Upper lobe of right lung (tissue), 1 donor: ENCODE measurements at regions not wholly inside any gene's neighbourhood (a gene's known extent, or its start where the extent isn't known, plus 50 kb on each side); places are given as distances from the start of the nearest gene placed in this dataset.

Source experiments
- ATAC-seq: fragments of 200-7000 bp; cut with Tn5 transposase; one replicate; pipeline ENCODE4 v1.9.1; 2020; ENCODE audit warnings: mild to moderate bottlenecking, moderate library complexity
- DNase-seq: peaks from one replicate; pipeline ENCODE4 v3.0.0-alpha.2; 2020
- H3K27ac ChIP-seq: fragments of 200-600 bp; one replicate; pipeline ENCODE4 v1.8.0; 2022
- H3K27me3 ChIP-seq: fragments of 200-600 bp; one replicate; pipeline ENCODE4 v1.8.0; 2022; ENCODE audit warnings: mild to moderate bottlenecking
- H3K36me3 ChIP-seq: fragments of 200-600 bp; one replicate; pipeline ENCODE4 v1.8.0; 2022
- H3K4me1 ChIP-seq: fragments of 200-600 bp; one replicate; pipeline ENCODE4 v1.8.0; 2022
- H3K4me3 ChIP-seq: fragments of 200-600 bp; one replicate; pipeline ENCODE4 v1.8.0; 2022; ENCODE audit warnings: mild to moderate bottlenecking
- H3K9me3 ChIP-seq: fragments of 200-600 bp; one replicate; pipeline ENCODE4 v1.8.0; 2022
- intact Hi-C: fragments of 100-400 bp; cut with DNase I; formaldehyde crosslinking; loops from one replicate; pipeline ENCODE4 v1.11.0; 2022
- TF ChIP-seq, protein P1 (sequence below): fragments of 200-600 bp; IDR thresholded peaks from one replicate; pipeline ENCODE4 v1.8.0; 2022; ENCODE audit warnings: antibody characterized with exemption
- donor health status: DM: no; HTN: yes; CAD: no; lungs with severe emphysema.

DNA sequence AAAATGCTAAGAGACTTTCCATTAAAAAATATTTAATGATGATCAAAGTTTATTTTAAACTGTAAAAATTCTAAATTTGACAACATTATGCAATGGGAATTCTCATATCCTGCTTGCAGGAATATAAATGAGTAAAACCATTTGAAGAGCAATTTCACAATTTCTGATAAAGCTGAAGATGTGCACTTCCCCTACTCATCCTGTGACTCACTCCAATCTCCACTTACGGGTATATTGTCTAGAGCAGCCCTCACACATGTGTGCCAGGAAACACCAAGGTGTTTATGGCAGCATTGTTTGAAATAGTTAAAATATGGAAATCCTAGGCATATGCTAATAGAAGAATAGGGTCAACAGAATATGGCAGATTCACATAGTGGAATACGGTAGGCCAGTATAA, 158.4 kb downstream of the PDHA2 start:
- no peaks in the 10 kb centered on the region for H3K4me1 ChIP-seq
- no peaks in the 10 kb centered on the region for H3K36me3 ChIP-seq
- no peak overlapping the region for H3K4me3 ChIP-seq
- ATAC-seq (no peak), DNase-seq (no peak)
- H3K27ac ChIP-seq: no peak overlapping the region
- intact Hi-C loops: no loop called here
- TF ChIP-seq, protein P1, sequence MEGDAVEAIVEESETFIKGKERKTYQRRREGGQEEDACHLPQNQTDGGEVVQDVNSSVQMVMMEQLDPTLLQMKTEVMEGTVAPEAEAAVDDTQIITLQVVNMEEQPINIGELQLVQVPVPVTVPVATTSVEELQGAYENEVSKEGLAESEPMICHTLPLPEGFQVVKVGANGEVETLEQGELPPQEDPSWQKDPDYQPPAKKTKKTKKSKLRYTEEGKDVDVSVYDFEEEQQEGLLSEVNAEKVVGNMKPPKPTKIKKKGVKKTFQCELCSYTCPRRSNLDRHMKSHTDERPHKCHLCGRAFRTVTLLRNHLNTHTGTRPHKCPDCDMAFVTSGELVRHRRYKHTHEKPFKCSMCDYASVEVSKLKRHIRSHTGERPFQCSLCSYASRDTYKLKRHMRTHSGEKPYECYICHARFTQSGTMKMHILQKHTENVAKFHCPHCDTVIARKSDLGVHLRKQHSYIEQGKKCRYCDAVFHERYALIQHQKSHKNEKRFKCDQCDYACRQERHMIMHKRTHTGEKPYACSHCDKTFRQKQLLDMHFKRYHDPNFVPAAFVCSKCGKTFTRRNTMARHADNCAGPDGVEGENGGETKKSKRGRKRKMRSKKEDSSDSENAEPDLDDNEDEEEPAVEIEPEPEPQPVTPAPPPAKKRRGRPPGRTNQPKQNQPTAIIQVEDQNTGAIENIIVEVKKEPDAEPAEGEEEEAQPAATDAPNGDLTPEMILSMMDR: no peak
- no peaks in the 10 kb centered on the region for H3K27me3 ChIP-seq
- H3K9me3 ChIP-seq: peaks cover 2% of the 10 kb centered on the region

DNA sequence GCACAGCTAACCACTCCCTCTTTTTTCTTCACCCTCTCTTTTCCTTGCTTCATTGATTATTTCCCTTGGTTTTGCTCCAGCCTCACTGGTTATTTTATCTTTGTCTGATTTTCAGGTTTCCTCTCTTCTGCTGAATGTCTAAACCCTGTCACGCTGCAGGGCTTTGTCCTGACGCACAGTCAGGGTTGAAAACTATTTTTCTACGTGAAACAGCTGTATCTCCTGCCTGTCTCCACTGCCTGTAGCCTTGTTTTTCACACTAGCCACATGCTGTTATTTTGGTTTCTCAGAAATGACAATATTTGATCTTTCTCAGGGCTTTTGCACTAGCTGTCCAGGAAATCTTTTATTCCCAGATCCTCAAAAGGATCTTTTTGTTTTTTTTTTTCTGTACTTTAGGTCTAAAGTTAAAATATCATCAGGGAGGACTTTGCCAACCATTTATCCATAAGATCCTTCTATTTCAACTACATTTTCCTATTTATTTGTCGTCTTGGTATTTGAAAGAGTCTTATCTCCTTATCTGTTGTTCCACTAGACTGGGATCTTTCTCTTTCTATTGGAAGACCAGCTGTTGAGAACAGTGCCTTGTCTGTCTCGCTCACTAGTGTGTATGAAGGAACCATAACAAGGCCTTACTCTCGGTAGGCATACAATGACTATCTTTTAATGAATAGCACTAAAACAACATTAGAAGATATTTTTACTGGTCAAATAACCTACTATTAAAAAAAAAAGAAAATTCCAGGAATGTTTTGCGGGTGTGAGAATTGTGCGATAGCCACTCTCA, 164.3 kb downstream of the PDHA2 start:
- Histone ChIP-seq H3K4me1 (no peaks in the 10 kb centered on the region), H3K36me3 (no peaks in the 10 kb centered on the region), H3K4me3 (no peak overlapping the region), H3K27me3 (no peaks in the 10 kb centered on the region), H3K9me3 (no peaks in the 10 kb centered on the region), H3K27ac (no peak overlapping the region)
- DNase-seq (no peak), ATAC-seq (no peak)
- intact Hi-C loops: no loop called here
- TF ChIP-seq, protein P1: no peak

DNA sequence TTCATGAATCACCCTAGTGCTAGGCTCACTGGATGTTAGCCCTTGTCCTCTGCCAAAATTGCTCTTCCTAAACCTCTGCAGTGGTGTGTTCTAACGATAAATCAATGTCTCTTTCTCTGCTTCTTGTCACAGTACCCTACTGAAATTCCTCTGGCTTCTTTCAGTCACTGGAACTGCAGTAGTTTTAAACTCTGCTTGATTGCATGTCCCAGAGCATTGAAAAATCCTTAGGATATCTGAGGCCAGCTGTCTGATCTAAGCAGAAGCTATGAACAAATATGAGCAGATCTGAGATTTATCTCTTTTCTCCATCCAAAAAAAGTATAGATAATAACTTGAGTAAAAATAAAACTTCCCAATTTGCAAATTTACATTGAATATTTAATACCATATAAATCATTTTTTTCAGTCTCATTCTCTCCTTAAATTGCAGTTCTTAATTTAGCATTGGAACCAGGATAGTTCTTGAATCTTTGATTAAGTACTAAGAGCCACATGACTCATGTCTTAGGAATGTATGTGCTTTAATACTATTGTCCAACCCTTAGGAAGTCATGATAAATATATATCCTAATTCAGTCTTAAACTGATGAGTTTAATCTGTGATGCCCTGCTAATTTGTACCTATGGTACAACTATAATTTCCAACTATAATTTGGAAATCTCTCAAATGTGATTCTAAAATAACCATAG, 169.7 kb downstream of the PDHA2 start:
- no peak overlapping the region for H3K27ac ChIP-seq
- H3K27me3 ChIP-seq: no peaks in the 10 kb centered on the region
- no peaks in the 10 kb centered on the region for H3K9me3 ChIP-seq
- no peak for ATAC-seq
- no peaks in the 10 kb centered on the region for H3K36me3 ChIP-seq
- TF ChIP-seq, protein P1: no peak
- H3K4me3 ChIP-seq: no peak overlapping the region
- intact Hi-C loops: no loop called here
- H3K4me1 ChIP-seq: no peaks in the 10 kb centered on the region
- DNase-seq: no peak

DNA sequence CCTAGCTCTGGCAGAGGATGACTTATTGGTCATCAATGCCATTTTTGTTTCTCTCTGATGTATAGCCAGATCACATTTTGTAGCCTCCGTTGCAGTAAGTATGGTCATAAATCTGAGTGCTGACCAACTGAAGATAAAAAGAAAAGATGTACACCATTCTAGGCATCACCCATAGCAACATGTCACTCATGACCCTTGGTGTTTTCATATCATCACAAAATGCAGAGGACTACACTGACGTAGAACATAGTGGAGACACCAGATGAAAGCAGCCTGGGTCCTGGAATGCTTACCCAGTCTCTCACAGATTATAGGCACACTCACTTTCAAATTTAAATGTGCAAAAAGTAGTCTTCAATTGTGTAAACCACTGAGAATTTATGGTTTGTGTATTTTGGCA, 172.8 kb downstream of the PDHA2 start:
- Histone ChIP-seq H3K9me3 (no peaks in the 10 kb centered on the region), H3K27me3 (no peaks in the 10 kb centered on the region), H3K36me3 (no peaks in the 10 kb centered on the region), H3K4me3 (no peak overlapping the region), H3K4me1 (no peaks in the 10 kb centered on the region), H3K27ac (no peak overlapping the region)
- intact Hi-C loops: no loop called here
- DNase-seq: no peak
- ATAC-seq: no peak
- TF ChIP-seq, protein P1: no peak

DNA sequence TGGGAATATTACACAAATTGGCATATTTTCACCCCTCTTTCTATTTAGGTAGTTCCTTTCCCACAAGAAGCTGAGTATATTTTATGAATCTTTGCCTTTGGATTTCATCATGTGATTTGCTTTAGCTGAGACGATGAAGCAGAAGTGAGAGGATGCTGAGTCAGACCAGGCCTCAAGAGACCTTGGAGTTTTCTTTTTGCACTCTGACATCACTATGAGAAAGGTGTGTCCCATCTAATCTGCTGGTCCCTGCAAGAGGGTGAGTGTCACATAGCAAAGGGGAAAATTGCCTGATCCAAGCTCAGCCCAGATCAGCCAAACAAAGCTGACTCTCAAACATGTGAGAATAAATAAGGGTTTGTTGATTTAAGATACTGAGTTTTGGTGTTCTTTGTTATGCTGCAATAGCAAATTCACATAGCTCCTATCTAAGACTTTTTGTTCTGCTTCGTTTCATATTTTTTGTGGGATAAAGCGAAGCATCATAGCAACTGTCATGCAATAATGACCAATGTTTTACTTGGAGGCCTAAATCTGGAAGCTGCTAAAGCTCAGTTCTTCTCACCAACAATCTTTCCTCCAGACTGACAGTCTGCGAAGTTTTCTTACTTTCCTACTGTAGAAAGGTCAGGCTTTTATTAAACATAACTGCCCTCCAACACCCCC, 176.9 kb downstream of the PDHA2 start:
- DNase-seq: no peak

More for the DNA sequence above, 176.9 kb downstream of the PDHA2 start:
- H3K9me3 ChIP-seq: no peaks in the 10 kb centered on the region
- intact Hi-C loops: no loop called here
- H3K27ac ChIP-seq: no peak overlapping the region
- TF ChIP-seq, protein P1: no peak
- H3K36me3 ChIP-seq: no peaks in the 10 kb centered on the region
- H3K4me1 ChIP-seq: no peaks in the 10 kb centered on the region
- ATAC-seq: no peak
- H3K4me3 ChIP-seq: no peak overlapping the region
- H3K27me3 ChIP-seq: no peaks in the 10 kb centered on the region
